ENCODE measurements at regions not wholly inside any gene's neighbourhood (a gene's known extent, or its start where the extent isn't known, plus 50 kb on each side); places are given as distances from the start of the nearest gene placed in this dataset.

GRCh38 chr5:38714240-38714639 lies 131.6 kb upstream of the OSMR start:
- TF ChIP-seq CTCF (IDR thresholded peaks at IDR 0.05) (no peak), POLR2A (IDR thresholded peaks at IDR 0.05) (no peak)

Measured in right lobe of liver (tissue), 4 donors.